GM12878 (cell line): ENCODE measurements at regions not wholly inside any gene's neighbourhood (a gene's known extent, or its start where the extent isn't known, plus 50 kb on each side); places are given as distances from the start of the nearest gene placed in this dataset.

Experiments
- ATAC-seq: fragments of 200-7000 bp; cut with Tn5 transposase; 3 replicates; pipeline ENCODE4 v1.9.1; 2020; ENCODE audit warnings: mild to moderate bottlenecking, moderate library complexity
- BruUV-seq: library from RNA; stranded (reverse); fragments of 400-500 nt; replicated peaks from 2 replicates; lab custom pipeline; 2021; lab: Mats Ljungman, UMichigan
- CTCF ChIA-PET: fragments of 300-600 bp; sonication (Branson Sonifier 250); formaldehyde crosslinking; extraction: SDS; loops from one replicate; lab custom pipeline; 2021; ENCODE audit warnings: inconsistent platforms; lab: Yijun Ruan, JAX
- POLR2A ChIA-PET: fragments of 350-600 bp; formaldehyde crosslinking; extraction: SDS; loops from one replicate; lab custom pipeline; 2021; ENCODE audit warnings: inconsistent platforms; lab: Charles Lee
- RAD21 ChIA-PET: fragments of 300-600 bp; sonication (Branson Sonifier 250); formaldehyde crosslinking; loops from one replicate; lab custom pipeline; 2023; ENCODE audit warnings: antibody characterized with exemption; ENCODE audit not compliant: unreplicated experiment; lab: Charles Lee
- SMC1A ChIA-PET: fragments of 300-600 bp; sonication (Branson Sonifier 250); formaldehyde crosslinking; loops from one replicate; lab custom pipeline; 2023; ENCODE audit not compliant: unreplicated experiment, uncharacterized antibody; lab: Charles Lee
- DNase-seq: peaks from one replicate; pipeline ENCODE4 v3.0.0-alpha.2; 2011; ENCODE audit warnings: low read depth, low spot score
- FAIRE-seq: peaks from 3 replicates; lab custom pipeline; 2011; peaks lifted over from hg19 to GRCh38; lab: Jason Lieb, UNC
- H2AFZ ChIP-seq: 2 replicates; pipeline ENCODE4 v1.6.0; 2011; ENCODE audit warnings: low read depth, low read length, control low read depth; ENCODE audit not compliant: control insufficient read depth
- H3K27ac ChIP-seq: 2 replicates; pipeline ENCODE4 v1.5.1; 2011; ENCODE audit warnings: control low read depth; ENCODE audit not compliant: control insufficient read depth, insufficient read depth
- H3K27me3 ChIP-seq, 2 experiments: replicated peaks in 1 of 2; 2 replicates each; pipeline versions ENCODE4 v1.6.0 to v1.6.1; 2011; ENCODE audit warnings: low read length in 1 of 2; ENCODE audit not compliant: control insufficient read depth in 2 of 2, insufficient read depth in 2 of 2
- H3K36me3 ChIP-seq, 2 experiments: 2 replicates each; pipeline ENCODE4 v1.5.1; 2011; ENCODE audit warnings: low read length in 1 of 2; ENCODE audit not compliant: control insufficient read depth in 2 of 2, insufficient read depth in 2 of 2
- H3K4me1 ChIP-seq: 2 replicates; pipeline ENCODE4 v1.6.1; 2011; ENCODE audit warnings: mild to moderate bottlenecking, low read length, moderate library complexity, mixed read lengths; ENCODE audit not compliant: control insufficient read depth, insufficient read depth
- H3K4me2 ChIP-seq: 2 replicates; pipeline ENCODE4 v1.6.0; 2011; ENCODE audit warnings: control low read depth; ENCODE audit not compliant: control insufficient read depth, insufficient read depth
- H3K4me3 ChIP-seq: fragments of 200-600 bp; sonication (generic); 2 replicates; pipeline ENCODE4 v1.5.1; 2016
- H3K79me2 ChIP-seq: 2 replicates; pipeline ENCODE4 v1.6.0; 2011; ENCODE audit warnings: low read length; ENCODE audit not compliant: control insufficient read depth, insufficient read depth
- H3K9ac ChIP-seq: 2 replicates; pipeline ENCODE4 v1.8.0; 2011; ENCODE audit warnings: low read length, control low read depth, mixed read lengths; ENCODE audit not compliant: control insufficient read depth, insufficient read depth
- H3K9me3 ChIP-seq: replicated peaks from 3 replicates; pipeline ENCODE4 v1.5.1; 2011; ENCODE audit warnings: mild to moderate bottlenecking, low read length; ENCODE audit not compliant: control insufficient read depth, insufficient read depth
- H4K20me1 ChIP-seq: 2 replicates; pipeline ENCODE4 v1.6.0; 2011; ENCODE audit not compliant: control insufficient read depth, insufficient read depth
- GABPA ChIP-seq: IDR thresholded peaks from 2 replicates; pipeline ENCODE4 v1.6.1; 2014; ENCODE audit warnings: antibody characterized with exemption, low read depth, mild to moderate bottlenecking, inconsistent platforms
- KDM1A ChIP-seq: fragments of 200-600 bp; sonication (generic); IDR thresholded peaks from 2 replicates; pipeline ENCODE4 v1.6.1; 2016; ENCODE audit warnings: borderline replicate concordance
- RAD21 ChIP-seq: IDR thresholded peaks from 2 replicates; pipeline ENCODE4 v1.6.1; 2011; ENCODE audit warnings: mild to moderate bottlenecking, low read depth, low read length, moderate library complexity; ENCODE audit not compliant: insufficient read depth
- SMC3 ChIP-seq: IDR thresholded peaks from 2 replicates; pipeline ENCODE4 v1.6.1; 2011; ENCODE audit warnings: low read length, improper control_type of control experiment, borderline replicate concordance
- YY1 ChIP-seq: IDR thresholded peaks from 2 replicates; pipeline ENCODE4 v1.6.1; 2011; ENCODE audit warnings: low read depth, mild to moderate bottlenecking, low read length
- WGBS: methylation state at CpG from one replicate; pipeline ENCODE4 v1.1.6; 2016; ENCODE audit warnings: low lambda C conversion rate; ENCODE audit not compliant: insufficient replicate concordance, insufficient coverage; ENCODE audit errors: missing lambda C conversion rate; 5-methylcytosine and 5-hydroxymethylcytosine counted together
- in situ Hi-C: fragments of 300-500 bp; cut with MboI; formaldehyde crosslinking; loops from 9 replicates; pipeline ENCODE4 v1.14.3; 2018; ENCODE audit warnings: mixed read lengths
- intact Hi-C: fragments of 100-400 bp; cut with micrococcal nuclease; formaldehyde crosslinking; loops from one replicate; pipeline ENCODE4 v1.14.2; 2022; ENCODE audit not compliant: unreplicated experiment
- TF ChIP-seq, protein P1 (sequence below): IDR thresholded peaks from 2 replicates; pipeline ENCODE4 v1.6.1; 2012; ENCODE audit warnings: improper control_type of control experiment, low read depth, low read length; ENCODE audit not compliant: insufficient replicate concordance
- TF ChIP-seq, protein P2 (sequence below), 3 experiments: IDR thresholded peaks in 2 of 3; conservative IDR thresholded peaks in 1 of 3; 2 replicates each; pipeline ENCODE4 v1.5.1; 2011; ENCODE audit warnings: low read depth in 3 of 3, low read length in 3 of 3, mild to moderate bottlenecking in 3 of 3, control low read depth in 2 of 3, moderate library complexity in 2 of 3, inconsistent platforms in 1 of 3, mixed read lengths in 1 of 3; ENCODE audit not compliant: control insufficient read depth in 2 of 3, insufficient read depth in 1 of 3; ENCODE audit errors: extremely low read depth in 1 of 3

DNA sequence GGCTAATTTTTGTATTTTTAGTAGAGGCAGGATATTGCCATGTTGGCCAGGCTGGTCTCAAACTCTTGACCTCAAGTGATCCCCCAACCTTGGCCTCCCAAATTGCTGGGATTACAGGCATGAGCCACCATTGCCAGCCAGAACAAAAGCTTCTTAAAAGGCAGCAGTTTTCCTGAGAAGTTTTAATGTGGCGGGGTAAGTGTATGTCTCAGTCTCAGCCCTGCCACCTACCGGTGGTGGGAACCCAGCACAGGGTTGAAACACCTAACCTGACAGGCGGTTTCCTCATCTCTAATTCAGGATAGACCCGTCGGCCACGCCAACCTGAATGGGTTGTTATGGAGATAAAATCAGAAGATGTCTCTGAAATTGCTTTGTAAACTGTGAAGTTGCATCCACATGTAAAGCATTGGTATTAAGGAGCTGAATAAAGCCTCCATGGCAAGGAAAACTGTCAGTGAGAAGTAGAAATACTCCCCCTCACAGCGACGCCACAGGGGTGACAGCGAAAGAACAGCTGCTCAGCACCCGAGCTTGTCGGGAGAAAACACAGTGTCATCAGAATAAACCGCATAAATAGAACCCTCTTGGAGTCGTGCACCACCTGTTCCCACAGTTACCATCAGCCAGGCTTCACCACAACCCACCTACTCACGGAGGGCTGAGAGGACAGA lies 165.9 kb upstream of the NCAM1 start:
- peak; percentile 64 for TF ChIP-seq RAD21
- TF ChIP-seq, protein P1, sequence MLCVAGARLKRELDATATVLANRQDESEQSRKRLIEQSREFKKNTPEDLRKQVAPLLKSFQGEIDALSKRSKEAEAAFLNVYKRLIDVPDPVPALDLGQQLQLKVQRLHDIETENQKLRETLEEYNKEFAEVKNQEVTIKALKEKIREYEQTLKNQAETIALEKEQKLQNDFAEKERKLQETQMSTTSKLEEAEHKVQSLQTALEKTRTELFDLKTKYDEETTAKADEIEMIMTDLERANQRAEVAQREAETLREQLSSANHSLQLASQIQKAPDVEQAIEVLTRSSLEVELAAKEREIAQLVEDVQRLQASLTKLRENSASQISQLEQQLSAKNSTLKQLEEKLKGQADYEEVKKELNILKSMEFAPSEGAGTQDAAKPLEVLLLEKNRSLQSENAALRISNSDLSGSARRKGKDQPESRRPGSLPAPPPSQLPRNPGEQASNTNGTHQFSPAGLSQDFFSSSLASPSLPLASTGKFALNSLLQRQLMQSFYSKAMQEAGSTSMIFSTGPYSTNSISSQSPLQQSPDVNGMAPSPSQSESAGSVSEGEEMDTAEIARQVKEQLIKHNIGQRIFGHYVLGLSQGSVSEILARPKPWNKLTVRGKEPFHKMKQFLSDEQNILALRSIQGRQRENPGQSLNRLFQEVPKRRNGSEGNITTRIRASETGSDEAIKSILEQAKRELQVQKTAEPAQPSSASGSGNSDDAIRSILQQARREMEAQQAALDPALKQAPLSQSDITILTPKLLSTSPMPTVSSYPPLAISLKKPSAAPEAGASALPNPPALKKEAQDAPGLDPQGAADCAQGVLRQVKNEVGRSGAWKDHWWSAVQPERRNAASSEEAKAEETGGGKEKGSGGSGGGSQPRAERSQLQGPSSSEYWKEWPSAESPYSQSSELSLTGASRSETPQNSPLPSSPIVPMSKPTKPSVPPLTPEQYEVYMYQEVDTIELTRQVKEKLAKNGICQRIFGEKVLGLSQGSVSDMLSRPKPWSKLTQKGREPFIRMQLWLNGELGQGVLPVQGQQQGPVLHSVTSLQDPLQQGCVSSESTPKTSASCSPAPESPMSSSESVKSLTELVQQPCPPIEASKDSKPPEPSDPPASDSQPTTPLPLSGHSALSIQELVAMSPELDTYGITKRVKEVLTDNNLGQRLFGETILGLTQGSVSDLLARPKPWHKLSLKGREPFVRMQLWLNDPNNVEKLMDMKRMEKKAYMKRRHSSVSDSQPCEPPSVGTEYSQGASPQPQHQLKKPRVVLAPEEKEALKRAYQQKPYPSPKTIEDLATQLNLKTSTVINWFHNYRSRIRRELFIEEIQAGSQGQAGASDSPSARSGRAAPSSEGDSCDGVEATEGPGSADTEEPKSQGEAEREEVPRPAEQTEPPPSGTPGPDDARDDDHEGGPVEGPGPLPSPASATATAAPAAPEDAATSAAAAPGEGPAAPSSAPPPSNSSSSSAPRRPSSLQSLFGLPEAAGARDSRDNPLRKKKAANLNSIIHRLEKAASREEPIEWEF, result no peak
- peak; percentile 75 for TF ChIP-seq SMC3
- TF ChIP-seq YY1, result peak; percentile 53; the same call in 1 of the 2 replicates
- TF ChIP-seq GABPA, result no peak
- TF ChIP-seq, protein P2, sequence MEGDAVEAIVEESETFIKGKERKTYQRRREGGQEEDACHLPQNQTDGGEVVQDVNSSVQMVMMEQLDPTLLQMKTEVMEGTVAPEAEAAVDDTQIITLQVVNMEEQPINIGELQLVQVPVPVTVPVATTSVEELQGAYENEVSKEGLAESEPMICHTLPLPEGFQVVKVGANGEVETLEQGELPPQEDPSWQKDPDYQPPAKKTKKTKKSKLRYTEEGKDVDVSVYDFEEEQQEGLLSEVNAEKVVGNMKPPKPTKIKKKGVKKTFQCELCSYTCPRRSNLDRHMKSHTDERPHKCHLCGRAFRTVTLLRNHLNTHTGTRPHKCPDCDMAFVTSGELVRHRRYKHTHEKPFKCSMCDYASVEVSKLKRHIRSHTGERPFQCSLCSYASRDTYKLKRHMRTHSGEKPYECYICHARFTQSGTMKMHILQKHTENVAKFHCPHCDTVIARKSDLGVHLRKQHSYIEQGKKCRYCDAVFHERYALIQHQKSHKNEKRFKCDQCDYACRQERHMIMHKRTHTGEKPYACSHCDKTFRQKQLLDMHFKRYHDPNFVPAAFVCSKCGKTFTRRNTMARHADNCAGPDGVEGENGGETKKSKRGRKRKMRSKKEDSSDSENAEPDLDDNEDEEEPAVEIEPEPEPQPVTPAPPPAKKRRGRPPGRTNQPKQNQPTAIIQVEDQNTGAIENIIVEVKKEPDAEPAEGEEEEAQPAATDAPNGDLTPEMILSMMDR (IDR thresholded peaks at IDR 0.05 in 2 of 3, conservative IDR thresholded peaks at IDR 0.05 in 1 of 3; ENCODE audit: control insufficient read depth in 2 of 3, extremely low read depth in 1 of 3, insufficient read depth in 1 of 3, low read depth in 3 of 3, low read length in 3 of 3), result peak; percentile 66 to 77 (median 77)
- no peak for TF ChIP-seq KDM1A

More for the DNA sequence above, 165.9 kb upstream of the NCAM1 start:
- H3K9ac ChIP-seq, result no peak overlapping the region
- H3K27ac ChIP-seq, result no peak overlapping the region
- no peaks in the 10 kb centered on the region for H3K79me2 ChIP-seq
- no TSS peak for BruUV-seq
- ChIA-PET RAD21 (interaction anchor here (0.7 to 3.0 kb wide), 5 partner anchors 13 to 211 kb away, joined by 3 to 53 read pairs (median 4); no protein-coding TSS in a partner anchor), CTCF (interaction anchor here (0.6 to 4.8 kb wide), 21 partner anchors 11 to 1057 kb away, joined by 3 to 116 read pairs (median 3); no protein-coding TSS in a partner anchor), POLR2A (no interaction called here), SMC1A (interaction anchor here (0.6 to 3.6 kb wide), 10 partner anchors 14 to 494 kb away, joined by 3 to 77 read pairs (median 3); no protein-coding TSS in a partner anchor)
- no peak overlapping the region for H3K4me2 ChIP-seq
- FAIRE-seq (no peak), ATAC-seq (peak; percentile 94), DNase-seq (no peak)
- H3K4me1 ChIP-seq, result 0 out of 2 replicates have a peak, but pooled peaks cover 3% of the 10 kb centered on the region
- H3K27me3 ChIP-seq, result no peaks in the 10 kb centered on the region; a peak in 2 of 4 replicates
- no peaks in the 10 kb centered on the region for H3K36me3 ChIP-seq
- no peaks in the 10 kb centered on the region for H3K9me3 ChIP-seq
- no peaks in the 10 kb centered on the region for H4K20me1 ChIP-seq
- H3K4me3 ChIP-seq, result no peak overlapping the region
- in situ Hi-C loops, result no loop called here
- no peak overlapping the region for H2AFZ ChIP-seq
- WGBS, result 32% methylated on average over 14 of the region's 14 CpGs
- intact Hi-C loops, result loop anchor here (1.0 to 10.0 kb wide), 3 partner anchors 207 to 570 kb away; partner anchors contain the start of gene PTS
